Right lobe of liver (tissue), 4 donors: ENCODE measurements at regions not wholly inside any gene's neighbourhood (a gene's known extent, or its start where the extent isn't known, plus 50 kb on each side); places are given as distances from the start of the nearest gene placed in this dataset.

Source experiments
- CTCF ChIP-seq, 4 donors: fragments of 200-600 bp in 3 of 4; fragments of 450-650 bp in 1 of 4; IDR thresholded peaks; one replicate each; pipeline versions ENCODE4 v1.5.1 to v1.8.0; 2016 to 2022; ENCODE audit warnings: antibody characterized with exemption in 4 of 4, mild to moderate bottlenecking in 2 of 4
- POLR2A ChIP-seq: fragments of 450-650 bp; IDR thresholded peaks from one replicate; pipeline ENCODE4 v1.6.1; 2017; ENCODE audit warnings: antibody characterized with exemption, mild to moderate bottlenecking
- donor health status: DM: no; HTN: no; CAD: no.
- donor health status: DM: no; HTN: no; CAD: no.
- donor health status: DM: no; HTN: yes; CAD: no.

GRCh38 chr14:38053666-38054065, 154.0 kb upstream of the SSTR1 start:
- TF ChIP-seq CTCF (IDR thresholded peaks at IDR 0.05) (no peak), POLR2A (no peak)
